ENCODE measurements at regions not wholly inside any gene's neighbourhood (a gene's known extent, or its start where the extent isn't known, plus 50 kb on each side); places are given as distances from the start of the nearest gene placed in this dataset.

- TF ChIP-seq POLR2AphosphoS5 (IDR thresholded peaks at IDR 0.05; ENCODE audit: low read depth, low read length) (no peak), CTCF (IDR thresholded peaks at IDR 0.05 in 2 of 3, conservative IDR thresholded peaks at IDR 0.05 in 1 of 3; ENCODE audit: borderline replicate concordance in 1 of 3, insufficient read depth in 1 of 3, low read depth in 2 of 3, low read length in 2 of 3) (no peak), SP1 (IDR thresholded peaks at IDR 0.05; ENCODE audit: low read depth) (no peak), EZH2phosphoT487 (IDR thresholded peaks at IDR 0.05; ENCODE audit: borderline replicate concordance) (no peak)
Observed at GRCh38 chr18:73232933-73233332, 365.1 kb upstream of the NETO1 start.
